ENCODE measurements at regions not wholly inside any gene's neighbourhood (a gene's known extent, or its start where the extent isn't known, plus 50 kb on each side); places are given as distances from the start of the nearest gene placed in this dataset.

- TF ChIP-seq POLR2A (IDR thresholded peaks at IDR 0.05) = no peak
- TF ChIP-seq CTCF (IDR thresholded peaks at IDR 0.05) = no peak
- no peak for TF ChIP-seq POLR2AphosphoS5 (IDR thresholded peaks at IDR 0.05)
- no peak for TF ChIP-seq EP300 (IDR thresholded peaks at IDR 0.05)
Measured at GRCh38 chr10:33986515-33986914, 652.0 kb upstream of the NRP1 start.

Measured in stomach (tissue), 4 donors.